CD14-positive monocyte (primary cell): ENCODE measurements at regions not wholly inside any gene's neighbourhood (a gene's known extent, or its start where the extent isn't known, plus 50 kb on each side); places are given as distances from the start of the nearest gene placed in this dataset.

Experiments used
- DNase-seq, 3 donors: peaks; one replicate each; pipeline ENCODE4 v3.0.0-alpha.2; 2011 to 2022
- H2AFZ ChIP-seq: 2 replicates; pipeline ENCODE4 v1.6.0; 2012; ENCODE audit warnings: mild to moderate bottlenecking, low read depth, low read length, inconsistent platforms; ENCODE audit not compliant: insufficient read depth, poor library complexity, severe bottlenecking
- H3K27ac ChIP-seq, 2 donors: 1 replicate in 1 of 2; 2 replicates in 1 of 2; pipeline ENCODE4 v1.5.1; 2012 to 2013; ENCODE audit warnings: low read length in 2 of 2, control low read depth in 1 of 2, inconsistent platforms in 1 of 2, low read depth in 1 of 2, mild to moderate bottlenecking in 1 of 2
- H3K27me3 ChIP-seq, 2 donors: one replicate each; pipeline versions ENCODE4 v1.6.0 to v1.6.1; 2011 to 2013; ENCODE audit warnings: low read length in 2 of 2; ENCODE audit not compliant: control insufficient read depth in 2 of 2, insufficient read depth in 2 of 2
- H3K36me3 ChIP-seq, 2 donors: replicated peaks in 1 of 2; 1 replicate in 1 of 2; 2 replicates in 1 of 2; pipeline versions ENCODE4 v1.5.1 to v1.6.1; 2012 to 2013; ENCODE audit warnings: low read length in 2 of 2, control low read depth in 1 of 2, inconsistent platforms in 1 of 2, mild to moderate bottlenecking in 1 of 2; ENCODE audit not compliant: insufficient read depth in 2 of 2, control insufficient read depth in 1 of 2
- H3K4me1 ChIP-seq, 2 donors: 1 replicate in 1 of 2; 2 replicates in 1 of 2; pipeline versions ENCODE4 v1.5.1 to v1.6.1; 2012 to 2013; ENCODE audit warnings: low read length in 2 of 2, control low read depth in 1 of 2, inconsistent platforms in 1 of 2, mild to moderate bottlenecking in 1 of 2, moderate library complexity in 1 of 2; ENCODE audit not compliant: insufficient read depth in 2 of 2, control insufficient read depth in 1 of 2
- H3K4me2 ChIP-seq: replicated peaks from 2 replicates; pipeline ENCODE3; 2012; ENCODE audit warnings: low read length, moderate library complexity, mild to moderate bottlenecking; ENCODE audit not compliant: poor library complexity, severe bottlenecking; ENCODE audit errors: extremely low read depth
- H3K4me3 ChIP-seq, 3 experiments: fragments of 200-600 bp in 1 of 3; sonication (generic) in 1 of 3; replicated peaks in 1 of 3; 1 replicate in 2 of 3; 2 replicates in 1 of 3; pipeline ENCODE4 v1.5.1; 2011 to 2013; ENCODE audit warnings: low read length in 3 of 3, mild to moderate bottlenecking in 3 of 3, control low read depth in 2 of 3, low read depth in 2 of 3, inconsistent platforms in 1 of 3, moderate library complexity in 1 of 3
- H3K79me2 ChIP-seq: 2 replicates; pipeline ENCODE4 v1.6.0; 2012; ENCODE audit warnings: mild to moderate bottlenecking, control low read depth, inconsistent platforms, low read length, moderate library complexity; ENCODE audit not compliant: insufficient read depth
- H3K9ac ChIP-seq: 2 replicates; pipeline ENCODE4 v1.6.0; 2017; ENCODE audit warnings: low read length, mild to moderate bottlenecking; ENCODE audit not compliant: insufficient read depth, poor library complexity, severe bottlenecking
- H3K9me3 ChIP-seq, 2 donors: replicated peaks in 1 of 2; 1 replicate in 1 of 2; 2 replicates in 1 of 2; pipeline versions ENCODE4 v1.5.1 to v1.6.1; 2012 to 2013; ENCODE audit warnings: low read length in 2 of 2, control low read depth in 1 of 2; ENCODE audit not compliant: control insufficient read depth in 1 of 2, insufficient read depth in 1 of 2
- H4K20me1 ChIP-seq: 2 replicates; pipeline ENCODE4 v1.6.0; 2012; ENCODE audit warnings: mild to moderate bottlenecking, low read length, control low read depth, moderate library complexity; ENCODE audit not compliant: insufficient read depth
- H3K27ac Mint-ChIP-seq, 7 donors: one replicate each; pipeline ENCODE4 v1.8.0; 2020; ENCODE audit warnings: mild to moderate bottlenecking in 7 of 7, mixed read lengths in 7 of 7, moderate library complexity in 6 of 7, inconsistent platforms in 2 of 7
- H3K27me3 Mint-ChIP-seq, 3 donors: one replicate each; pipeline ENCODE4 v1.8.0; 2021 to 2022; ENCODE audit warnings: low read depth in 3 of 3, mild to moderate bottlenecking in 3 of 3, mixed read lengths in 3 of 3, moderate library complexity in 3 of 3, inconsistent platforms in 1 of 3
- H3K36me3 Mint-ChIP-seq, 2 donors: one replicate each; pipeline ENCODE4 v1.8.0; 2020; ENCODE audit warnings: mixed read lengths in 2 of 2, inconsistent platforms in 1 of 2, mild to moderate bottlenecking in 1 of 2
- H3K4me1 Mint-ChIP-seq: one replicate; pipeline ENCODE4 v1.8.0; 2020; ENCODE audit warnings: mild to moderate bottlenecking, mixed read lengths
- H3K4me3 Mint-ChIP-seq, 2 donors: one replicate each; pipeline ENCODE4 v1.8.0; 2020; ENCODE audit warnings: mild to moderate bottlenecking in 2 of 2, mixed read lengths in 2 of 2, moderate library complexity in 1 of 2
- H3K9me3 Mint-ChIP-seq, 7 donors: one replicate each; pipeline ENCODE4 v1.8.0; 2020 to 2022; ENCODE audit warnings: mixed read lengths in 7 of 7, mild to moderate bottlenecking in 6 of 7, moderate library complexity in 6 of 7, inconsistent platforms in 2 of 7
- CTCF ChIP-seq: fragments of 200-600 bp; IDR thresholded peaks from one replicate; pipeline ENCODE4 v1.8.0; 2022; ENCODE audit warnings: antibody characterized with exemption, mild to moderate bottlenecking
- WGBS: methylation state at CpG from one replicate; pipeline ENCODE4 v1.1.5; 2013; ENCODE audit warnings: missing lambda C conversion rate; ENCODE audit not compliant: insufficient coverage; 5-methylcytosine and 5-hydroxymethylcytosine counted together
- intact Hi-C, 2 donors: fragments of 100-400 bp; cut with micrococcal nuclease; formaldehyde crosslinking; loops; one replicate each; pipeline versions ENCODE4 v1.15.0 to v1.15.1; 2023

GRCh38 chr7:91549878-91550277 is 285.6 kb downstream of the FZD1 start:
- no peaks in the 10 kb centered on the region for H3K9me3 ChIP-seq
- WGBS, result no CpG with 5 or more reads among the region's 1 CpG
- H3K9me3 Mint-ChIP-seq, result peaks cover 0 to 2% (median 0%) of the 10 kb centered on the region in 7 donors
- DNase-seq, result no peak
- TF ChIP-seq CTCF, result no peak
- no peak overlapping the region for H3K27ac Mint-ChIP-seq
- no peaks in the 10 kb centered on the region for H3K4me1 ChIP-seq
- no peak overlapping the region for H3K4me3 Mint-ChIP-seq
- H3K4me3 ChIP-seq, result no peak overlapping the region
- H3K27me3 ChIP-seq, result no peaks in the 10 kb centered on the region
- H3K27me3 Mint-ChIP-seq, result peaks cover 0 to 6% (median 0%) of the 10 kb centered on the region in 3 donors
- H3K36me3 Mint-ChIP-seq, result no peaks in the 10 kb centered on the region
- no peak overlapping the region for H2AFZ ChIP-seq
- no peaks in the 10 kb centered on the region for H4K20me1 ChIP-seq
- H3K4me1 Mint-ChIP-seq, result no peaks in the 10 kb centered on the region
- no peaks in the 10 kb centered on the region for H3K36me3 ChIP-seq
- no peak overlapping the region for H3K9ac ChIP-seq
- H3K79me2 ChIP-seq, result no peaks in the 10 kb centered on the region
- H3K4me2 ChIP-seq, result no peak overlapping the region
- intact Hi-C loops, result no loop called here
- no peak overlapping the region for H3K27ac ChIP-seq

- Histone ChIP-seq H3K27me3 (no peaks in the 10 kb centered on the region), H3K9me3 (no peaks in the 10 kb centered on the region), H3K4me1 (no peaks in the 10 kb centered on the region), H3K36me3 (no peaks in the 10 kb centered on the region), H3K79me2 (no peaks in the 10 kb centered on the region), H3K4me3 (no peak overlapping the region), H3K27ac (no peak overlapping the region), H3K4me2 (no peak overlapping the region), H2AFZ (no peak overlapping the region), H4K20me1 (no peaks in the 10 kb centered on the region), H3K9ac (no peak overlapping the region)
- Mint-ChIP-seq H3K27ac (no peak overlapping the region), H3K27me3 (peaks cover 0 to 2% (median 0%) of the 10 kb centered on the region in 3 donors), H3K36me3 (no peaks in the 10 kb centered on the region), H3K9me3 (peaks cover 0 to 2% (median 0%) of the 10 kb centered on the region in 7 donors), H3K4me1 (no peaks in the 10 kb centered on the region), H3K4me3 (no peak overlapping the region)
- intact Hi-C loops, result no loop called here
- DNase-seq, result no peak
- no CpG with 5 or more reads among the region's 1 CpG for WGBS
- TF ChIP-seq CTCF, result no peak
Measured at GRCh38 chr7:91550931-91551330, 286.7 kb downstream of the FZD1 start.
